GM18909 (cell line): ENCODE measurements at regions not wholly inside any gene's neighbourhood (a gene's known extent, or its start where the extent isn't known, plus 50 kb on each side); places are given as distances from the start of the nearest gene placed in this dataset.
"Not testable (repeated sequence)": the region's sequence is repeated elsewhere in the genome, so short reads cannot be mapped to it uniquely, and the experiment has no call there.

ENCODE experiments used
- ATAC-seq: cut with Tn5 transposase; IDR thresholded peaks from one replicate; pipeline ENCODE4 v1.9.1; 2021; ENCODE audit warnings: mild to moderate bottlenecking; ENCODE audit not compliant: unreplicated experiment, poor library complexity

DNA sequence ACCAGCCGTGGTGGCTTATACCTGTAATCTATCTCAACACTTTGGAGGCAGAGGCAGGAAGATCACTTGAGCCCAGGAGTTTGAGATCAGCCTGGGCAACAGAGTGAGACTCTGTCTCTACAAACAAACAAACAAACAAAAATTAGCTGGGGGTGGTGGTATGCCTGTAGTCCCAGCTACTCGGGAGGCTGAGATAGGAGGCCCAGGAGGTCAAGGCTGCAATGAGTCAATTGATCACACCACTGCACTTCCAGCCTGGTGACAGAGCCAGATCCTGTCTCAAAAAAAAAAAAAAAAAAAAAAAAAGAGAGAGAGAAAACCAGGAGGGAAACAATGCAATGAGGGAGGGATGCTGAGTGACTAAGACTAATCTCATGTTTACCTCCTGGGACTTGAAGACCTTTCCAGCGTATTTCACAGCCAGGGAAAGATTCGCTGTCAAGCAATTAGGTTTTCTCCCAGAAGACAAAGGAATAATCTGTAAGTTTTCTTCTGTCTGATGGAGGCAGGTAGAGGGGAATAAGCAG is 51.1 kb upstream of the MIER3 start:
- no peak for ATAC-seq

DNA sequence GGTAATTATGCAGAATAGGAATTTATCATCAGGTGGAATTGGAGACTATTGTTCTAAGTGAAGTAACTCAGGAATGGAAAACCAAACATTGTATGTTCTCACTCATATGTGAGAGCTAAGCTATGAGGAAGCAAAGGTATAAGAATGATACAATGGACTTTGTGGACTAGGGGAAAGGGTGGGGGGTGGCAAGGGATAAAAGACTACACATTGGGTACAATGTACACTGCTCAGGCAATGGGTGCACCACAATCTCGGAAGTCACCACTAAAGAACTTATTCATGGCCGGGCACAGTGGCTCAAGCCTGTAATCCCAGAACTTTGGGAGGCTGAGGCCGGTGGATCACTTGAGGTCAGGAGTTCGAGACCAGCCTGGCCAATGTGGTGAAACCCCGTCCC is 51.6 kb upstream of the MIER3 start:
- not testable (repeated sequence) for ATAC-seq

GRCh38 chr5:57004800-57005199 is 52.9 kb upstream of the MIER3 start:
- ATAC-seq: no peak

DNA sequence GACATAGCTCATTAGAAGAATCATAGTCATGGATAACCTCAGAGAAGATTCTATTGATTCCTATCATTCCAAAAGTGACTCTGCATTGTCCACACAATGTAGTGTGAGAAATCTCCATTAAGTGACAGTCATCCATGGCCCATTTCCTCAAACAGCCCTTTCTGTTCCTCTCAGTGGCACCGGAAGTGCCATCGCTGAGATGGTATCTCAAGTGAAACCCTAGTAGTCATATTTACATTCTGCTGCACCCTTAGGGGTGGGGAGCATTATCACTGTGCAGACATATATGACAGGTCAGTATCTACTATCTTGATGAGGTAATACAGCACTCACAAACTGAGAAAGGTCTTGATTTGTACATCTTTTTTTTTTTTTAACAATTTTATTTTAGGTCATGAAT is 55.4 kb upstream of the MIER3 start:
- ATAC-seq: peak; percentile 99

DNA sequence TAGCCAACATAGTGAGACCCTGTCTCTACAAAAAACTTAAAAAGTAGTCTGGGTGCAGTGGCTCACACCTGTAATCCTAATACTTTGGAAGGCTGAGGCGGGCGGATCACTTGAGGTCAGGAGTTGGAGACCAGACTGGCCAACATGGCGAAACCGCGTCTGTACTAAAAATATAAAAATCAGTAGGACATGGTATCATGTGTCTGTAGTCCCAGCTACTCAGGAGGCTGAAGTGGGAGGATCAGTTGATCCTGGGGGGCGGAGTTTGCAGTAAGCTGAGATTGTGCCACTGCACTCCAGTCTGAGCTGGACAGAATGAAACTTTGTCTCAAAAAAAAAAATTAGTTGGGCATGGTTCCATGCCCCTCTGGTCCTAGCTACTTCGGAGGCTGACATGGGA is 57.9 kb upstream of the MIER3 start:
- ATAC-seq: no peak

DNA sequence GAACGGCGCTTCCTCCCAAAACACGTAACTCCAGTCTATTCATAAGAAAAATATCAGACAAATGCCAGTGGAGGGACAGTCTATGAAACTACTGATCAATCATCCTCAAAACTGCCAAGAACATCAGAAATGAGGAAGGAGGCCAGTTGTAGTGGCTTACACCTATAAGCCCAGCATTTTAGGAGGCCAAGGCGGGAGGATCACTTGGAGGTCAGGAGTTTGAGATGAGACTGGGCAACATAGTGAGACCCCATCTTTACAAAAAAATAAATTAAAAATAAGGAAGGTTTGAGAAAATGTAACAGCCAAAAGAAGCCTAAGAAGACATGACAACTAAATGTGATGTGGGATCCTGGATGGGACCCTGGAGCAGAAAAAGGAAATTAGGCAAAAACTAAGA is 58.9 kb upstream of the MIER3 start:
- no peak for ATAC-seq

DNA sequence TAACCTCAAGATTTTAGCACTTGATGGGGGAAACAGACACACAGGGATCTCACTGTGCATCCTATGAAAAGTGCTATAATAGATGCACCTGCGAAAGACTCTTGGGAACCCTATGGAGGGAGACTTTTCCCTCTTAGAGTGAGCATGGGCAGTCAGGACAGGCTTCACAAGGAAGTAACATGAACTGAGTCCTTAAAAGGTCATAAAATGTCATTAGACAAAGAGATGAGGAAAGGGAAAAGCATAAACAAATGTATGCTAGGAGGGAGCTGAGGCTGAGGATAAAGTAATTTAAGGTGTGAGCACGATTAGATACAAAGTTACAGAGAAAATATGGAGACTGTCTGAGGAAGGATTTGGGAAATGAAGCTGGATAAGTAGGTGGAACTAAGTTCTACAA is 60.6 kb upstream of the MIER3 start:
- ATAC-seq: no peak

- ATAC-seq: no peak
Measured at GRCh38 chr5:57025961-57026360, 74.0 kb upstream of the MIER3 start.

DNA sequence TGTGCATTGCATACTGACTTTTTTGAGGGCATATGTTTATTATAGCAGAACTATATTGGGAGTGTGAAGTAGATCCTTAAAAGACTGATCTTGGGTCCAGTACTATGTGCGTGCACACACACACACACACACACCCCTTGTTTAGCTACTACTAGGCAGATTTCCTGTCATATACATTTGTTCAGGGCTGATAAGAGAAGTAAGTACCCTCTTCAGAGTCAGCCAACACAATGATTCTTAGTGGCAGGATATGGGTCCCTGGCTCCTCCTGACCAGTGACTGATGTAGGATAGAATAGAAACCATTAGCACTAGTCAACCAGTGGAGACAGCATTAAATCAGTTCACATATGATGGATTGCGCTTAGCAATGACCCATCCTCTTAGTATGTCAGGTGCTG is 76.2 kb upstream of the MIER3 start:
- no peak for ATAC-seq

GRCh38 chr5:57032151-57032551 is 80.2 kb upstream of the MIER3 start:
- ATAC-seq: no peak

GRCh38 chr5:57033103-57033502 is 81.2 kb upstream of the MIER3 start:
- ATAC-seq: no peak

GRCh38 chr5:57033503-57033902 is 81.6 kb upstream of the MIER3 start:
- no peak for ATAC-seq

- ATAC-seq: no peak
Measured at GRCh38 chr5:57034201-57034916, 82.4 kb upstream of the MIER3 start.

DNA sequence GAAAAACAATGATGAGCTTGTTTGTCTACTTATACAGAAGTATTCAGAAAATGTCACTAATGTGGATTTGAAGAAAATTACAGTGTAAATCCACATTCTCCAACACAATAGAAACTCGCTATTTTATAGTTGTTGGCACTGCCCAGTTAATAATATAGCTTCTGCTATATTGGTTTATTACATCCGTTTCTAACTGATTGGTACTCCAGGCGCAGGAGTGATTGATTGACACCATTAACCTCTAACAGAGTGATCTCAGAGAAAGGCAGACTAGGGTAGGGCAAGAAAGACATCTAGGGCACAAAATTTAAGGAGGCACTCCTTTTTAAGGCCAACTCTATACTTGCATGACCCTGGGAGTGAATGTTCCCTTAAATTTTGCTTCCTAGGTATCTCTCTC is 84.0 kb upstream of the MIER3 start:
- ATAC-seq: no peak

- no peak for ATAC-seq
Measured at GRCh38 chr5:57036761-57037160, 84.8 kb upstream of the MIER3 start.

GRCh38 chr5:57037355-57037754 is 85.4 kb upstream of the MIER3 start:
- ATAC-seq: no peak

- ATAC-seq: no peak
Measured at GRCh38 chr5:57041570-57041969, 89.6 kb upstream of the MIER3 start.

- no peak for ATAC-seq
Measured at GRCh38 chr5:57042524-57042931, 90.6 kb upstream of the MIER3 start.

DNA sequence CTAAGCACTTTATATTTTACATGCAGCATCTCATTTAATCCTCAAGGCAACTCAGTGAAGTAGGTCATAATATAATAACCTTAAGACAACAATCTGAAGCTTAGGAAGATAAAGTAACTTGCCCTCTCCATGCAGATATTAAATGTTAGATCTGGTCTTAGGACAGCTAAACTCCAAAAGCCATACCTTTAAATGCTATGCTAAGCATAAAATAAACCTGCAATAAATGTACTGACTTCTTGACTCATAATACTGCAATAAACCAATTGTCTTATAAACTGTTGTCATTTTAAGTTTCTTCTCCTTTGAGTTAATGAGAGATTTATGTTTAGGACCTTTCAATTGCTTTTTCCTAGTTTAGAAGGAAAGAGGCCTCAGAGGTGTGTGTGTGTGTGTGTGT is 102.2 kb upstream of the MIER3 start:
- no peak for ATAC-seq

DNA sequence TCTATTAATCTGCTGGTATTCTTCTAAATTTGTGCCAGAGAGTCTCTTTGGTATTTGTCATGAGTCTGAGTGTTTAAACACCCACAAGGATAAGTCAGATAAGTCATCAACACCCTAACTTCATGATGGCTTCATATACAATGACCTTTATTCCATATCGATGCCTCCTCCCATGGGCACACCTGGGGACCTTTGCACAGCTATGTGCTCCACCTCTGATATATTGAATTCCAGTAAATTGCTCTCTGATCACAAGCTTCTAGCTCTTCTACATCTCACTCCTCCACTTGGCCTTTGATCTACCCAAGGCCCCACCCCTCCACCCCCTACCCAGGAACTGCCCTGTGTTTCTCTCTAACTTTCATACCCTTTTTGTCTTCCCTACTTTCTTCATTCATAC is 102.7 kb upstream of the MIER3 start:
- no peak for ATAC-seq

- ATAC-seq: no peak
Measured at GRCh38 chr5:57055731-57056130, 103.8 kb upstream of the MIER3 start.

- no peak for ATAC-seq
Measured at GRCh38 chr5:57063773-57064172, 110.1 kb upstream of the GPBP1 start.
